HepG2 (cell line): ENCODE measurements at regions not wholly inside any gene's neighbourhood (a gene's known extent, or its start where the extent isn't known, plus 50 kb on each side); places are given as distances from the start of the nearest gene placed in this dataset.

Source experiments
- ATAC-seq: fragments of 200-7000 bp; cut with Tn5 transposase; 3 replicates; pipeline ENCODE4 v1.9.1; 2020; ENCODE audit warnings: mild to moderate bottlenecking, moderate library complexity
- BruUV-seq: library from RNA; stranded (reverse); fragments of 400-500 nt; replicated peaks from 2 replicates; lab custom pipeline; 2021; lab: Mats Ljungman, UMichigan
- CTCF ChIA-PET: fragments of 300-600 bp; formaldehyde crosslinking; extraction: SDS; loops from one replicate; lab custom pipeline; 2021; ENCODE audit warnings: low total read pairs, inconsistent platforms, low intra/inter-chr PET ratio; lab: Yijun Ruan, JAX
- POLR2A ChIA-PET: fragments of 350-600 bp; sonication (Branson Sonifier 250); formaldehyde crosslinking; loops from one replicate; lab custom pipeline; 2020; ENCODE audit warnings: antibody characterized with exemption, inconsistent platforms; lab: Yijun Ruan, JAX
- DNase-seq: peaks from one replicate; pipeline ENCODE4 v3.0.0-alpha.2; 2015; ENCODE audit warnings: low spot score
- FAIRE-seq: peaks from 3 replicates; lab custom pipeline; 2011; peaks lifted over from hg19 to GRCh38; lab: Jason Lieb, UNC
- H2AFZ ChIP-seq: one replicate; pipeline ENCODE4 v1.6.1; 2011; ENCODE audit warnings: low read length, inconsistent platforms
- H3K27ac ChIP-seq: fragments of 300-600 bp; 3 replicates; pipeline ENCODE4 v1.8.0; 2011; ENCODE audit warnings: mixed run types, mild to moderate bottlenecking, mixed read lengths, low read length, inconsistent platforms; ENCODE audit not compliant: insufficient read depth; ENCODE audit errors: extremely low read length
- H3K27me3 ChIP-seq, 2 experiments: fragments of 200-600 bp in 1 of 2; 2 replicates in 1 of 2; 3 replicates in 1 of 2; pipeline versions ENCODE4 v1.6.0 to v1.8.0; 2011; ENCODE audit warnings: low read length in 2 of 2, mild to moderate bottlenecking in 2 of 2, moderate library complexity in 2 of 2, inconsistent platforms in 1 of 2; ENCODE audit not compliant: insufficient read depth in 2 of 2, control insufficient read depth in 1 of 2
- H3K36me3 ChIP-seq, 2 experiments: fragments of 200-600 bp in 1 of 2; replicated peaks in 1 of 2; 2 replicates in 1 of 2; 3 replicates in 1 of 2; pipeline versions ENCODE4 v1.5.1 to v1.8.0; 2011; ENCODE audit warnings: low read length in 2 of 2, inconsistent platforms in 1 of 2; ENCODE audit not compliant: insufficient read depth in 2 of 2, control insufficient read depth in 1 of 2
- H3K4me1 ChIP-seq: 2 replicates; pipeline ENCODE4 v1.5.1; 2012; ENCODE audit warnings: low read length, inconsistent platforms; ENCODE audit not compliant: insufficient read depth
- H3K4me2 ChIP-seq: 2 replicates; pipeline ENCODE4 v1.6.0; 2011; ENCODE audit warnings: low read depth, low read length, inconsistent platforms
- H3K4me3 ChIP-seq, 3 experiments: fragments of 200-600 bp in 1 of 3; sonication (generic), shearing (Covaris generic) in 1 of 3; replicated peaks in 1 of 3; 2 replicates each; pipeline ENCODE4 v1.5.1; 2011 to 2016; ENCODE audit warnings: low read length in 3 of 3, inconsistent platforms in 2 of 3, low read depth in 2 of 3, mild to moderate bottlenecking in 2 of 3, control low read depth in 1 of 3, mixed read lengths in 1 of 3; ENCODE audit not compliant: insufficient read depth in 1 of 3
- H3K79me2 ChIP-seq: one replicate; pipeline ENCODE4 v1.6.1; 2011; ENCODE audit warnings: low read length, inconsistent platforms; ENCODE audit not compliant: insufficient read depth
- H3K9ac ChIP-seq: 2 replicates; pipeline ENCODE4 v1.6.0; 2011; ENCODE audit warnings: mild to moderate bottlenecking, low read depth, low read length, inconsistent platforms; ENCODE audit not compliant: insufficient read depth
- H3K9me3 ChIP-seq: 2 replicates; pipeline ENCODE4 v1.5.1; 2012; ENCODE audit warnings: mild to moderate bottlenecking, low read length
- H4K20me1 ChIP-seq: 2 replicates; pipeline ENCODE4 v1.6.0; 2011; ENCODE audit warnings: inconsistent platforms, mild to moderate bottlenecking, low read length, moderate library complexity; ENCODE audit not compliant: insufficient read depth
- AHDC1 ChIP-seq: sonication (generic); formaldehyde crosslinking; IDR thresholded peaks from 2 replicates; pipeline ENCODE4 v1.5.1; 2020; ENCODE audit warnings: mild to moderate bottlenecking, missing genetic modification reagents, borderline replicate concordance
- ARID2 ChIP-seq: sonication (generic); formaldehyde crosslinking; IDR thresholded peaks from 2 replicates; pipeline ENCODE4 v1.8.1; 2022; ENCODE audit warnings: mild to moderate bottlenecking, missing genetic modification reagents, borderline replicate concordance
- BORCS8-MEF2B ChIP-seq: sonication (generic); formaldehyde crosslinking; IDR thresholded peaks from 2 replicates; pipeline ENCODE4 v1.8.0; 2022; ENCODE audit warnings: mild to moderate bottlenecking, missing genetic modification reagents
- CBX1 ChIP-seq: IDR thresholded peaks from one replicate; pipeline ENCODE4 v1.6.1; 2016; ENCODE audit warnings: antibody characterized with exemption, low read depth
- FOXM1 ChIP-seq: sonication (generic); formaldehyde crosslinking; IDR thresholded peaks from 2 replicates; pipeline ENCODE4 v1.5.0; 2020; ENCODE audit warnings: missing genetic modification reagents
- MAFK ChIP-seq, 2 experiments: IDR thresholded peaks in 1 of 2; conservative IDR thresholded peaks in 1 of 2; 2 replicates each; pipeline ENCODE4 v1.6.1; 2011; ENCODE audit warnings: improper control_type of control experiment in 2 of 2, low read length in 2 of 2
- RFX5 ChIP-seq: IDR thresholded peaks from 2 replicates; pipeline ENCODE4 v1.6.1; 2011; ENCODE audit warnings: low read depth, low read length, improper control_type of control experiment
- ZNF414 ChIP-seq: sonication (generic); formaldehyde crosslinking; IDR thresholded peaks from 2 replicates; pipeline ENCODE4 v1.5.0; 2020; ENCODE audit warnings: missing genetic modification reagents
- ZNF44 ChIP-seq: sonication (generic); formaldehyde crosslinking; IDR thresholded peaks from 2 replicates; pipeline ENCODE4 v1.5.1; 2020; ENCODE audit warnings: mild to moderate bottlenecking, missing genetic modification reagents
- ZNF883 ChIP-seq: sonication (generic); formaldehyde crosslinking; IDR thresholded peaks from 2 replicates; pipeline ENCODE4 v1.5.1; 2020; ENCODE audit warnings: mild to moderate bottlenecking, missing genetic modification reagents; ENCODE audit errors: not compliant biosample characterization
- WGBS: methylation state at CpG from one replicate; pipeline ENCODE4 v1.1.6; 2017; ENCODE audit warnings: low lambda C conversion rate; 5-methylcytosine and 5-hydroxymethylcytosine counted together
- in situ Hi-C: cut with HindIII; loops from 2 replicates; pipeline ENCODE4 v1.10.0; 2017; ENCODE audit warnings: low pct_unique_long_range_greater_than_20kb; ENCODE audit not compliant: extremely low pct_ligation_motif_present
- intact Hi-C: fragments of 100-400 bp; cut with micrococcal nuclease; formaldehyde crosslinking; loops from one replicate; pipeline ENCODE4 v1.10.0; 2022; ENCODE audit not compliant: unreplicated experiment

DNA sequence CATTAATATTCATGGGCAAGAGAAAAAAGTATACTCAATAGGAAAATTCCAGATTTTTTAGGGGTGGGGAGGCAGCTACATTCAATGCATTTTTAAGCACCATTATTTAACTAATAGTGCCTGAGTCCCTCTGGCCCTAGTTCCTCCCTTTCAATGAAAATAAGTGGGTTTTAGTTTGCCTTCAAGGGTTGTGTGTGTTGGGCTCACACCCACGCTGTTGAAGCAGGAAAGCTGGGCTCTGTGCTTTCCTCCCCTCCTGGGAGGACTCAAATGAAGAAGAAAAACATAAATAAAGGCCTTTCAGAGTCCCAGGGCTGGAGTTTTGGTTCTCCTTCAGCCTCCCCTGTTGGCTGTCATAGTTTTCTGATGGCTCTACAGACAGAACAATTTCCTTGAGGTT lies 366.2 kb downstream of the MIAT start:
- H3K27me3 ChIP-seq = peaks cover 0 to 5% of the 10 kb centered on the region in 2 experiments; a peak in 3 of 5 replicates
- POLR2A ChIA-PET = no interaction called here
- intact Hi-C loops = no loop called here

GRCh38 chr22:27024982-27025381 lies 367.6 kb downstream of the MIAT start:
- no peak for TF ChIP-seq CBX1
- no peak for TF ChIP-seq FOXM1 (CRISPR knock-in tag)
- no peak for TF ChIP-seq ARID2 (CRISPR knock-in tag)
- TF ChIP-seq MAFK (conservative IDR thresholded peaks at IDR 0.05 in 1 of 2, IDR thresholded peaks at IDR 0.05 in 1 of 2; ENCODE audit: low read length in 2 of 2) = peak; percentile 12 to 60; a peak in 2 of 4 replicates
- no peak for TF ChIP-seq ZNF883 (CRISPR knock-in tag)
- no peak for TF ChIP-seq RFX5
- TF ChIP-seq AHDC1 (CRISPR knock-in tag) = no peak
- H2AFZ ChIP-seq = no peak overlapping the region
- H3K36me3 ChIP-seq = no peaks in the 10 kb centered on the region
- ChIA-PET CTCF (no interaction called here), POLR2A (no interaction called here)
- intact Hi-C loops (no loop called here), in situ Hi-C loops (no loop called here)
- H3K4me1 ChIP-seq = no peaks in the 10 kb centered on the region
- FAIRE-seq (no peak), DNase-seq (no peak), ATAC-seq (no peak)
- no peaks in the 10 kb centered on the region for H3K9me3 ChIP-seq
- BruUV-seq = no TSS peak
- H4K20me1 ChIP-seq = no peaks in the 10 kb centered on the region
- 0% methylated on average over 1 of the region's 1 CpG for WGBS
- H3K79me2 ChIP-seq = no peaks in the 10 kb centered on the region
- H3K4me2 ChIP-seq = no peak overlapping the region
- peaks cover 0 to 5% of the 10 kb centered on the region in 2 experiments; a peak in 3 of 5 replicates for H3K27me3 ChIP-seq
- H3K27ac ChIP-seq = no peak overlapping the region
- H3K9ac ChIP-seq = no peak overlapping the region
- H3K4me3 ChIP-seq = no peak overlapping the region

More for the DNA sequence above, 366.2 kb downstream of the MIAT start:
- H2AFZ ChIP-seq = no peak overlapping the region
- no peak overlapping the region for H3K4me3 ChIP-seq
- H3K27ac ChIP-seq = no peak overlapping the region
- in situ Hi-C loops = no loop called here
- TF ChIP-seq ZNF44 (CRISPR knock-in tag) (no peak), ZNF414 (CRISPR knock-in tag) (no peak), BORCS8-MEF2B (CRISPR knock-in tag) (no peak)
- H3K9ac ChIP-seq = no peak overlapping the region
- H3K9me3 ChIP-seq = no peaks in the 10 kb centered on the region
- H3K79me2 ChIP-seq = no peaks in the 10 kb centered on the region
- BruUV-seq = no TSS peak
- DNase-seq (no peak), FAIRE-seq (no peak), ATAC-seq (no peak)
- CTCF ChIA-PET = no interaction called here
- no peak overlapping the region for H3K4me2 ChIP-seq
- no peaks in the 10 kb centered on the region for H3K4me1 ChIP-seq
- WGBS = 0% methylated on average over 1 of the region's 1 CpG
- no peaks in the 10 kb centered on the region for H4K20me1 ChIP-seq
- H3K36me3 ChIP-seq = no peaks in the 10 kb centered on the region
